Suprapubic skin (tissue), 4 donors: ENCODE measurements at regions not wholly inside any gene's neighbourhood (a gene's known extent, or its start where the extent isn't known, plus 50 kb on each side); places are given as distances from the start of the nearest gene placed in this dataset.

Experiments used
- EP300 ChIP-seq: sonication (generic); formaldehyde crosslinking; IDR thresholded peaks from one replicate; pipeline ENCODE4 v1.6.1; 2017; ENCODE audit warnings: antibody characterized with exemption
- POLR2A ChIP-seq, 2 donors: fragments of 450-650 bp; IDR thresholded peaks; one replicate each; pipeline ENCODE4 v1.6.1; 2017; ENCODE audit warnings: antibody characterized with exemption in 2 of 2, mild to moderate bottlenecking in 2 of 2, moderate library complexity in 2 of 2
- POLR2AphosphoS5 ChIP-seq, 3 donors: sonication (generic); formaldehyde crosslinking; IDR thresholded peaks; one replicate each; pipeline ENCODE4 v1.6.1; 2017; ENCODE audit warnings: antibody characterized with exemption in 3 of 3
- TF ChIP-seq, protein P1 (sequence below), 2 donors: fragments of 200-600 bp in 1 of 2; fragments of 450-650 bp in 1 of 2; sonication (generic) in 1 of 2; IDR thresholded peaks; one replicate each; pipeline ENCODE4 v1.5.1; 2016 to 2019; ENCODE audit warnings: antibody characterized with exemption in 2 of 2, mild to moderate bottlenecking in 1 of 2, moderate library complexity in 1 of 2

DNA sequence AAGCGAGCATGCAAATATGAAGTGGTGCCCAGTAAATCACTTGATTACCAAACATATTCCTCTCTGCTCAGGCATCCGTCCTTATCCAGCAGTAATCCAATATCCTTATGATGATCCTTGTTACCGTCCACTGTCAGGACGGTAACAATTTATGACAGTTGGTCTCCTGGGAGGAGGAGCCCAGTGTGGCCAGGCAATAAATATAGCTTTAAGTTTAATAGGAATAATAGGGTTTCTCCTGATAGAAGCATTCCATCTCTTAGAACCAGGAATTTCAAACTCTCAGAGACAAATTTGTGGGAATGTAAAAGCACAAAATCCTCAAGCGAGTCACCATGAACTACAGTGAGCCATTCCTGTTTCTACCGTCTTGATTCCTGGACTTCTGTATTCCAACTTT is 171.2 kb upstream of the IL15 start:
- TF ChIP-seq, protein P1, sequence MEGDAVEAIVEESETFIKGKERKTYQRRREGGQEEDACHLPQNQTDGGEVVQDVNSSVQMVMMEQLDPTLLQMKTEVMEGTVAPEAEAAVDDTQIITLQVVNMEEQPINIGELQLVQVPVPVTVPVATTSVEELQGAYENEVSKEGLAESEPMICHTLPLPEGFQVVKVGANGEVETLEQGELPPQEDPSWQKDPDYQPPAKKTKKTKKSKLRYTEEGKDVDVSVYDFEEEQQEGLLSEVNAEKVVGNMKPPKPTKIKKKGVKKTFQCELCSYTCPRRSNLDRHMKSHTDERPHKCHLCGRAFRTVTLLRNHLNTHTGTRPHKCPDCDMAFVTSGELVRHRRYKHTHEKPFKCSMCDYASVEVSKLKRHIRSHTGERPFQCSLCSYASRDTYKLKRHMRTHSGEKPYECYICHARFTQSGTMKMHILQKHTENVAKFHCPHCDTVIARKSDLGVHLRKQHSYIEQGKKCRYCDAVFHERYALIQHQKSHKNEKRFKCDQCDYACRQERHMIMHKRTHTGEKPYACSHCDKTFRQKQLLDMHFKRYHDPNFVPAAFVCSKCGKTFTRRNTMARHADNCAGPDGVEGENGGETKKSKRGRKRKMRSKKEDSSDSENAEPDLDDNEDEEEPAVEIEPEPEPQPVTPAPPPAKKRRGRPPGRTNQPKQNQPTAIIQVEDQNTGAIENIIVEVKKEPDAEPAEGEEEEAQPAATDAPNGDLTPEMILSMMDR (IDR thresholded peaks at IDR 0.05), result no peak
- no peak for TF ChIP-seq POLR2AphosphoS5 (IDR thresholded peaks at IDR 0.05)
- TF ChIP-seq EP300, result no peak
- no peak for TF ChIP-seq POLR2A (IDR thresholded peaks at IDR 0.05)
